Gastroesophageal sphincter (tissue), 4 donors: ENCODE measurements at regions not wholly inside any gene's neighbourhood (a gene's known extent, or its start where the extent isn't known, plus 50 kb on each side); places are given as distances from the start of the nearest gene placed in this dataset.

Experiments used
- ATAC-seq: fragments of 150-250 bp; one replicate; pipeline ENCODE4 v1.9.1; 2016; ENCODE audit warnings: mild to moderate bottlenecking, moderate library complexity
- H3K27ac ChIP-seq, 4 donors: fragments of 200-600 bp; sonication (generic) in 3 of 4; 1 replicate in 3 of 4; 2 replicates in 1 of 4; pipeline ENCODE4 v1.5.1; 2016 to 2019
- H3K27me3 ChIP-seq: fragments of 200-600 bp; sonication (generic); one replicate; pipeline ENCODE4 v1.5.1; 2019
- H3K36me3 ChIP-seq, 2 donors: fragments of 200-600 bp; sonication (generic); one replicate each; pipeline ENCODE4 v1.5.1; 2019; ENCODE audit warnings: control low read depth in 1 of 2
- H3K4me1 ChIP-seq, 3 donors: fragments of 200-600 bp; sonication (generic); 1 replicate in 2 of 3; 2 replicates in 1 of 3; pipeline ENCODE4 v1.5.1; 2016 to 2019; ENCODE audit warnings: control low read depth in 2 of 3
- H3K4me3 ChIP-seq, 2 donors: fragments of 200-600 bp; sonication (generic); one replicate each; pipeline ENCODE4 v1.5.1; 2019; ENCODE audit warnings: mild to moderate bottlenecking in 1 of 2, moderate library complexity in 1 of 2
- H3K9me3 ChIP-seq, 3 donors: fragments of 200-600 bp; sonication (generic); one replicate each; pipeline ENCODE4 v1.5.1; 2017 to 2019; ENCODE audit warnings: control low read depth in 2 of 3
- CTCF ChIP-seq, 4 experiments: fragments of 200-600 bp in 2 of 4; fragments of 450-650 bp in 2 of 4; sonication (generic) in 1 of 4; IDR thresholded peaks; one replicate each; pipeline ENCODE4 v1.5.1; 2017 to 2019; ENCODE audit warnings: antibody characterized with exemption in 4 of 4, mild to moderate bottlenecking in 2 of 4, moderate library complexity in 2 of 4
- EP300 ChIP-seq: sonication (generic); formaldehyde crosslinking; IDR thresholded peaks from one replicate; pipeline ENCODE4 v1.6.1; 2017; ENCODE audit warnings: antibody characterized with exemption, mild to moderate bottlenecking
- POLR2A ChIP-seq, 2 donors: fragments of 450-650 bp; IDR thresholded peaks; one replicate each; pipeline ENCODE4 v1.6.1; 2017; ENCODE audit warnings: antibody characterized with exemption in 2 of 2, mild to moderate bottlenecking in 2 of 2, moderate library complexity in 1 of 2
- POLR2AphosphoS5 ChIP-seq: sonication (generic); formaldehyde crosslinking; IDR thresholded peaks from one replicate; pipeline ENCODE4 v1.6.1; 2017; ENCODE audit warnings: antibody characterized with exemption
- WGBS, 2 donors: methylation state at CpG; one replicate each; pipeline ENCODE4 v1.1.5; 2018; ENCODE audit warnings: low coverage in 1 of 2; 5-methylcytosine and 5-hydroxymethylcytosine counted together

- no peak overlapping the region for H3K27ac ChIP-seq
- H3K36me3 ChIP-seq, result no peaks in the 10 kb centered on the region
- no peak for ATAC-seq
- WGBS, 2 donors, result 87 to 92% methylated on average over 8 to 10 of the region's 12 CpGs
- no peaks in the 10 kb centered on the region for H3K4me1 ChIP-seq
- H3K27me3 ChIP-seq, result no peaks in the 10 kb centered on the region
- H3K9me3 ChIP-seq, result no peaks in the 10 kb centered on the region
- no peak overlapping the region for H3K4me3 ChIP-seq
- TF ChIP-seq CTCF (IDR thresholded peaks at IDR 0.05) (no peak), POLR2A (IDR thresholded peaks at IDR 0.05) (no peak)
These were observed 185.1 kb downstream of the TM2D1 start for GRCh38 chr1:61539720-61540462.

GRCh38 chr1:61538228-61538627 is 186.7 kb downstream of the TM2D1 start:
- H3K4me3 ChIP-seq, result no peak overlapping the region
- no peaks in the 10 kb centered on the region for H3K36me3 ChIP-seq
- ATAC-seq, result no peak
- no peaks in the 10 kb centered on the region for H3K4me1 ChIP-seq
- 70 to 88% methylated on average over 1 of the region's 4 CpGs for WGBS, 2 donors
- no peaks in the 10 kb centered on the region for H3K27me3 ChIP-seq
- TF ChIP-seq POLR2A (IDR thresholded peaks at IDR 0.05), result no peak
- no peak for TF ChIP-seq POLR2AphosphoS5
- TF ChIP-seq EP300, result no peak
- no peak for TF ChIP-seq CTCF (IDR thresholded peaks at IDR 0.05)
- peaks cover 0 to 4% (median 0%) of the 10 kb centered on the region in 3 donors for H3K9me3 ChIP-seq
- H3K27ac ChIP-seq, result no peak overlapping the region

GRCh38 chr1:61536174-61537108 is 188.5 kb downstream of the TM2D1 start:
- H3K27ac ChIP-seq, result no peak overlapping the region
- no peaks in the 10 kb centered on the region for H3K27me3 ChIP-seq
- H3K4me1 ChIP-seq, result no peaks in the 10 kb centered on the region
- no peaks in the 10 kb centered on the region for H3K36me3 ChIP-seq
- no peak for ATAC-seq
- H3K9me3 ChIP-seq, result peaks cover 0 to 4% (median 0%) of the 10 kb centered on the region in 3 donors
- H3K4me3 ChIP-seq, result no peak overlapping the region
- 81 to 93% methylated on average over 3 of the region's 3 CpGs for WGBS, 2 donors
- TF ChIP-seq EP300 (no peak), CTCF (IDR thresholded peaks at IDR 0.05) (no peak), POLR2A (IDR thresholded peaks at IDR 0.05) (no peak), POLR2AphosphoS5 (no peak)

GRCh38 chr1:61534847-61535246 is 190.1 kb downstream of the TM2D1 start:
- no peaks in the 10 kb centered on the region for H3K27me3 ChIP-seq
- 100% methylated on average over 1 of the region's 1 CpG for WGBS, 2 donors
- H3K4me1 ChIP-seq, result no peaks in the 10 kb centered on the region
- no peak overlapping the region for H3K4me3 ChIP-seq
- ATAC-seq, result no peak
- no peak overlapping the region for H3K27ac ChIP-seq
- H3K9me3 ChIP-seq, result peaks cover 0 to 4% (median 0%) of the 10 kb centered on the region in 3 donors
- TF ChIP-seq POLR2AphosphoS5 (no peak), POLR2A (IDR thresholded peaks at IDR 0.05) (no peak), EP300 (no peak), CTCF (IDR thresholded peaks at IDR 0.05) (no peak)
- H3K36me3 ChIP-seq, result no peaks in the 10 kb centered on the region
